ENCODE measurements at regions not wholly inside any gene's neighbourhood (a gene's known extent, or its start where the extent isn't known, plus 50 kb on each side); places are given as distances from the start of the nearest gene placed in this dataset.

GRCh38 chr5:27392716-27393115 is 354.3 kb upstream of the CDH9 start:
- Mint-ChIP-seq H3K27me3 (ENCODE audit: low read depth) (no peaks in the 10 kb centered on the region), H3K36me3 (ENCODE audit: insufficient read depth) (no peaks in the 10 kb centered on the region), H3K4me1 (ENCODE audit: low read depth) (no peaks in the 10 kb centered on the region), H3K9me3 (peaks cover 8% of the 10 kb centered on the region), H3K4me3 (no peak overlapping the region)
- ATAC-seq: no peak
- DNase-seq: no peak

- H3K27me3 Mint-ChIP-seq (ENCODE audit: low read depth): no peaks in the 10 kb centered on the region
- no peaks in the 10 kb centered on the region for H3K36me3 Mint-ChIP-seq (ENCODE audit: insufficient read depth)
- no peak overlapping the region for H3K4me3 Mint-ChIP-seq
- H3K4me1 Mint-ChIP-seq (ENCODE audit: low read depth): no peaks in the 10 kb centered on the region
- H3K9me3 Mint-ChIP-seq: peaks cover 16% of the 10 kb centered on the region
- DNase-seq (no peak), ATAC-seq (no peak)
Measured at GRCh38 chr5:27389696-27390095, 351.3 kb upstream of the CDH9 start.

- Mint-ChIP-seq H3K4me3 (no peak overlapping the region), H3K4me1 (ENCODE audit: low read depth) (no peaks in the 10 kb centered on the region), H3K9me3 (peaks cover 17% of the 10 kb centered on the region), H3K27me3 (ENCODE audit: low read depth) (no peaks in the 10 kb centered on the region), H3K36me3 (ENCODE audit: insufficient read depth) (no peaks in the 10 kb centered on the region)
- DNase-seq (no peak), ATAC-seq (no peak)
Measured at GRCh38 chr5:27388755-27389154, 350.4 kb upstream of the CDH9 start.

- H3K36me3 Mint-ChIP-seq (ENCODE audit: insufficient read depth): no peaks in the 10 kb centered on the region
- DNase-seq: no peak
Measured at GRCh38 chr5:27387535-27388073, 349.2 kb upstream of the CDH9 start.

GRCh38 chr5:27381686-27382085 is 343.3 kb upstream of the CDH9 start:
- peaks cover 14% of the 10 kb centered on the region for H3K9me3 Mint-ChIP-seq
- ATAC-seq (no peak), DNase-seq (no peak)
- H3K36me3 Mint-ChIP-seq (ENCODE audit: insufficient read depth): no peaks in the 10 kb centered on the region
- no peaks in the 10 kb centered on the region for H3K4me1 Mint-ChIP-seq (ENCODE audit: low read depth)
- H3K4me3 Mint-ChIP-seq: no peak overlapping the region
- no peaks in the 10 kb centered on the region for H3K27me3 Mint-ChIP-seq (ENCODE audit: low read depth)

More at GRCh38 chr5:27387535-27388073, 349.2 kb upstream of the CDH9 start:
- H3K4me3 Mint-ChIP-seq: no peak overlapping the region
- peaks cover 21% of the 10 kb centered on the region for H3K9me3 Mint-ChIP-seq
- no peaks in the 10 kb centered on the region for H3K27me3 Mint-ChIP-seq (ENCODE audit: low read depth)
- H3K4me1 Mint-ChIP-seq (ENCODE audit: low read depth): no peaks in the 10 kb centered on the region
- no peak for ATAC-seq

- Mint-ChIP-seq H3K9me3 (peaks cover 12% of the 10 kb centered on the region), H3K4me1 (ENCODE audit: low read depth) (no peaks in the 10 kb centered on the region), H3K36me3 (ENCODE audit: insufficient read depth) (no peaks in the 10 kb centered on the region)
Measured at GRCh38 chr5:27377626-27378025, 339.2 kb upstream of the CDH9 start.

GRCh38 chr5:27353970-27354369 is 315.6 kb upstream of the CDH9 start:
- DNase-seq: no peak
- Mint-ChIP-seq H3K4me3 (no peak overlapping the region), H3K9me3 (peaks cover 24% of the 10 kb centered on the region), H3K36me3 (ENCODE audit: insufficient read depth) (no peaks in the 10 kb centered on the region), H3K4me1 (ENCODE audit: low read depth) (no peaks in the 10 kb centered on the region), H3K27me3 (ENCODE audit: low read depth) (no peaks in the 10 kb centered on the region)
- no peak for ATAC-seq

More at GRCh38 chr5:27377626-27378025, 339.2 kb upstream of the CDH9 start:
- H3K4me3 Mint-ChIP-seq: no peak overlapping the region
- no peak for ATAC-seq
- DNase-seq: no peak
- no peaks in the 10 kb centered on the region for H3K27me3 Mint-ChIP-seq (ENCODE audit: low read depth)

- H3K4me3 Mint-ChIP-seq: no peak overlapping the region
- no peak for DNase-seq
- peaks cover 25% of the 10 kb centered on the region for H3K9me3 Mint-ChIP-seq
- H3K27me3 Mint-ChIP-seq (ENCODE audit: low read depth): no peaks in the 10 kb centered on the region
- ATAC-seq: no peak
- H3K36me3 Mint-ChIP-seq (ENCODE audit: insufficient read depth): no peaks in the 10 kb centered on the region
- no peaks in the 10 kb centered on the region for H3K4me1 Mint-ChIP-seq (ENCODE audit: low read depth)
Measured at GRCh38 chr5:27353540-27353939, 315.2 kb upstream of the CDH9 start.

- Mint-ChIP-seq H3K36me3 (ENCODE audit: insufficient read depth) (no peaks in the 10 kb centered on the region), H3K4me1 (ENCODE audit: low read depth) (no peaks in the 10 kb centered on the region), H3K27me3 (ENCODE audit: low read depth) (no peaks in the 10 kb centered on the region), H3K4me3 (no peak overlapping the region), H3K9me3 (peaks cover 23% of the 10 kb centered on the region)
- ATAC-seq (no peak), DNase-seq (no peak)
Measured at GRCh38 chr5:27341342-27341741, 303.0 kb upstream of the CDH9 start.

- Mint-ChIP-seq H3K4me3 (no peak overlapping the region), H3K4me1 (ENCODE audit: low read depth) (no peaks in the 10 kb centered on the region), H3K27me3 (ENCODE audit: low read depth) (no peaks in the 10 kb centered on the region), H3K9me3 (peaks cover 7% of the 10 kb centered on the region), H3K36me3 (ENCODE audit: insufficient read depth) (no peaks in the 10 kb centered on the region)
- ATAC-seq (no peak), DNase-seq (no peak)
Measured at GRCh38 chr5:27336817-27337216, 298.4 kb upstream of the CDH9 start.

GRCh38 chr5:27328480-27328879 is 290.1 kb upstream of the CDH9 start:
- no peaks in the 10 kb centered on the region for H3K4me1 Mint-ChIP-seq (ENCODE audit: low read depth)
- H3K27me3 Mint-ChIP-seq (ENCODE audit: low read depth): no peaks in the 10 kb centered on the region
- peaks cover 16% of the 10 kb centered on the region for H3K9me3 Mint-ChIP-seq

GRCh38 chr5:27325513-27325912 is 287.1 kb upstream of the CDH9 start:
- Mint-ChIP-seq H3K4me1 (ENCODE audit: low read depth) (no peaks in the 10 kb centered on the region), H3K4me3 (no peak overlapping the region), H3K9me3 (peaks cover 19% of the 10 kb centered on the region), H3K27me3 (ENCODE audit: low read depth) (no peaks in the 10 kb centered on the region), H3K36me3 (ENCODE audit: insufficient read depth) (no peaks in the 10 kb centered on the region)
- no peak for ATAC-seq
- no peak for DNase-seq

More at GRCh38 chr5:27328480-27328879, 290.1 kb upstream of the CDH9 start:
- DNase-seq: no peak
- Mint-ChIP-seq H3K4me3 (no peak overlapping the region), H3K36me3 (ENCODE audit: insufficient read depth) (no peaks in the 10 kb centered on the region)
- ATAC-seq: no peak

- Mint-ChIP-seq H3K4me3 (no peak overlapping the region), H3K36me3 (ENCODE audit: insufficient read depth) (no peaks in the 10 kb centered on the region), H3K9me3 (peaks cover 27% of the 10 kb centered on the region), H3K27me3 (ENCODE audit: low read depth) (no peaks in the 10 kb centered on the region), H3K4me1 (ENCODE audit: low read depth) (no peaks in the 10 kb centered on the region)
- ATAC-seq (no peak), DNase-seq (no peak)
Measured at GRCh38 chr5:27318701-27319100, 280.3 kb upstream of the CDH9 start.

GRCh38 chr5:27316271-27316650 is 277.9 kb upstream of the CDH9 start:
- no peaks in the 10 kb centered on the region for H3K4me1 Mint-ChIP-seq (ENCODE audit: low read depth)

GRCh38 chr5:27315363-27316270 is 277.2 kb upstream of the CDH9 start:
- no peaks in the 10 kb centered on the region for H3K4me1 Mint-ChIP-seq (ENCODE audit: low read depth)
- H3K36me3 Mint-ChIP-seq (ENCODE audit: insufficient read depth): no peaks in the 10 kb centered on the region
- H3K4me3 Mint-ChIP-seq: no peak overlapping the region
- no peak for ATAC-seq
- DNase-seq: no peak
- H3K27me3 Mint-ChIP-seq (ENCODE audit: low read depth): no peaks in the 10 kb centered on the region
- peaks cover 35% of the 10 kb centered on the region for H3K9me3 Mint-ChIP-seq

More at GRCh38 chr5:27316271-27316650, 277.9 kb upstream of the CDH9 start:
- Mint-ChIP-seq H3K4me3 (no peak overlapping the region), H3K27me3 (ENCODE audit: low read depth) (no peaks in the 10 kb centered on the region), H3K9me3 (peaks cover 33% of the 10 kb centered on the region), H3K36me3 (ENCODE audit: insufficient read depth) (no peaks in the 10 kb centered on the region)
- DNase-seq (no peak), ATAC-seq (no peak)

Data from activated T-cell treated with anti-CD3 and anti-CD28 coated beads, Interleukin-2, amount 50 U/mL, for 4 hours (primary cell).